SK-N-SH (cell line): ENCODE measurements at regions not wholly inside any gene's neighbourhood (a gene's known extent, or its start where the extent isn't known, plus 50 kb on each side); places are given as distances from the start of the nearest gene placed in this dataset.

Source experiments
- CTCF ChIA-PET: fragments of 300-600, 350-600 bp; formaldehyde crosslinking; extraction: SDS; loops from one replicate; lab custom pipeline; 2021; lab: Yijun Ruan, JAX
- POLR2A ChIA-PET: fragments of 350-600 bp; sonication (Branson Sonifier 250); formaldehyde crosslinking; extraction: SDS; loops from one replicate; lab custom pipeline; 2020; ENCODE audit warnings: antibody characterized with exemption, inconsistent platforms; lab: Yijun Ruan, JAX
- DNase-seq: peaks from one replicate; pipeline ENCODE4 v3.0.0; 2012
- H2AFZ ChIP-seq: fragments of 200-600 bp; sonication (generic); 2 replicates; pipeline ENCODE4 v1.8.1; 2016; ENCODE audit warnings: antibody characterized with exemption, mild to moderate bottlenecking, low read depth
- H3F3A ChIP-seq: fragments of 200-600 bp; sonication (generic); replicated peaks from 2 replicates; pipeline ENCODE3; 2016; ENCODE audit warnings: antibody characterized with exemption, mild to moderate bottlenecking; ENCODE audit not compliant: insufficient read depth
- H3K27ac ChIP-seq, 2 experiments: fragments of 200-500 bp in 1 of 2; fragments of 200-600 bp in 1 of 2; sonication (Bioruptor generic) in 1 of 2; sonication (generic), shearing (Covaris generic) in 1 of 2; 2 replicates each; pipeline versions ENCODE4 v1.5.1 to v1.6.1; 2014 to 2016; ENCODE audit warnings: low read depth in 2 of 2, inconsistent platforms in 1 of 2, low read length in 1 of 2, mild to moderate bottlenecking in 1 of 2, mixed read lengths in 1 of 2
- H3K27me3 ChIP-seq: fragments of 200-600 bp; sonication (generic), shearing (Covaris generic); 2 replicates; pipeline ENCODE4 v1.6.1; 2016; ENCODE audit warnings: mixed run types; ENCODE audit not compliant: insufficient read depth
- H3K36me3 ChIP-seq, 2 experiments: fragments of 200-500 bp in 1 of 2; fragments of 200-600 bp in 1 of 2; sonication (Bioruptor generic) in 1 of 2; sonication (generic) in 1 of 2; replicated peaks in 1 of 2; 2 replicates each; pipeline versions ENCODE3 to v1.5.1; 2014 to 2016; ENCODE audit warnings: low read length in 1 of 2, mild to moderate bottlenecking in 1 of 2; ENCODE audit not compliant: insufficient read depth in 2 of 2, control insufficient read depth in 1 of 2
- H3K4me1 ChIP-seq, 2 experiments: fragments of 200-500 bp in 1 of 2; fragments of 200-600 bp in 1 of 2; sonication (Bioruptor generic) in 1 of 2; sonication (generic), shearing (Covaris generic) in 1 of 2; 2 replicates each; pipeline versions ENCODE4 v1.5.1 to v1.6.1; 2014 to 2016; ENCODE audit warnings: low read depth in 1 of 2, low read length in 1 of 2, mixed run types in 1 of 2; ENCODE audit not compliant: insufficient read depth in 2 of 2, control insufficient read depth in 1 of 2
- H3K4me2 ChIP-seq: fragments of 200-600 bp; sonication (generic), shearing (Covaris generic); 2 replicates; pipeline ENCODE4 v1.6.1; 2017; ENCODE audit warnings: mixed run types
- H3K4me3 ChIP-seq, 2 experiments: fragments of 200-500 bp in 1 of 2; fragments of 200-600 bp in 1 of 2; sonication (Bioruptor generic) in 1 of 2; sonication (generic), shearing (Covaris generic) in 1 of 2; 2 replicates each; pipeline versions ENCODE4 v1.5.1 to v1.8.1; 2014 to 2016; ENCODE audit warnings: low read depth in 2 of 2, inconsistent platforms in 1 of 2, low read length in 1 of 2, mild to moderate bottlenecking in 1 of 2, mixed read lengths in 1 of 2, moderate library complexity in 1 of 2
- H3K79me2 ChIP-seq: fragments of 200-600 bp; sonication (generic); 2 replicates; pipeline ENCODE4 v1.8.1; 2017; ENCODE audit warnings: mild to moderate bottlenecking; ENCODE audit not compliant: insufficient read depth
- H3K9ac ChIP-seq: fragments of 200-600 bp; sonication (generic); 2 replicates; pipeline ENCODE4 v1.6.1; 2017; ENCODE audit warnings: mixed run types
- H3K9me2 ChIP-seq: fragments of 200-600 bp; sonication (generic); 2 replicates; pipeline ENCODE4 v1.6.1; 2017; ENCODE audit warnings: mixed run types
- H3K9me3 ChIP-seq: fragments of 200-600 bp; sonication (generic); 2 replicates; pipeline ENCODE4 v1.6.1; 2017; ENCODE audit warnings: mixed run types, mild to moderate bottlenecking, moderate library complexity
- H4K20me1 ChIP-seq: fragments of 200-600 bp; sonication (generic); 2 replicates; pipeline ENCODE4 v1.6.1; 2017; ENCODE audit warnings: mild to moderate bottlenecking, mixed run types; ENCODE audit not compliant: insufficient read depth
- CHD2 ChIP-seq: fragments of 150-350 bp; IDR thresholded peaks from 2 replicates; pipeline ENCODE4 v1.6.1; 2018; ENCODE audit warnings: low read length; ENCODE audit not compliant: partially characterized antibody
- CTCF ChIP-seq: fragments of 200-600 bp; sonication (generic); IDR thresholded peaks from 2 replicates; pipeline ENCODE4 v1.6.1; 2017; ENCODE audit warnings: antibody characterized with exemption, mild to moderate bottlenecking, moderate library complexity
- FOXM1 ChIP-seq: IDR thresholded peaks from 2 replicates; pipeline ENCODE4 v1.4.0; 2012; ENCODE audit warnings: low read depth, mild to moderate bottlenecking
- NFIC ChIP-seq: IDR thresholded peaks from 2 replicates; pipeline ENCODE4 v1.4.0; 2012; ENCODE audit warnings: borderline replicate concordance
- NRF1 ChIP-seq: IDR thresholded peaks from 2 replicates; pipeline ENCODE4 v1.6.1; 2012; ENCODE audit warnings: low read depth, mild to moderate bottlenecking, low read length
- REST ChIP-seq: IDR thresholded peaks from 2 replicates; pipeline ENCODE4 v1.6.1; 2012; ENCODE audit warnings: mild to moderate bottlenecking, low read depth, low read length, moderate library complexity
- RFX5 ChIP-seq: IDR thresholded peaks from 2 replicates; pipeline ENCODE4 v1.6.1; 2012; ENCODE audit warnings: mild to moderate bottlenecking, improper control_type of control experiment, low read length
- RXRA ChIP-seq: IDR thresholded peaks from 2 replicates; pipeline ENCODE4 v1.4.0; 2012; ENCODE audit warnings: low read depth, mild to moderate bottlenecking, borderline replicate concordance
- SIN3A ChIP-seq: IDR thresholded peaks from 2 replicates; pipeline ENCODE4 v1.6.1; 2012; ENCODE audit warnings: low read depth, mild to moderate bottlenecking, low read length, moderate library complexity, borderline replicate concordance
- TAF1 ChIP-seq: IDR thresholded peaks from 2 replicates; pipeline ENCODE4 v1.6.1; 2012; ENCODE audit warnings: low read depth, mild to moderate bottlenecking, low read length, moderate library complexity, borderline replicate concordance
- USF2 ChIP-seq: fragments of 150-350 bp; IDR thresholded peaks from 2 replicates; pipeline ENCODE4 v1.6.1; 2017; ENCODE audit warnings: antibody characterized with exemption, low read length, low read depth, borderline replicate concordance
- WGBS: methylation state at CpG from one replicate; pipeline ENCODE4 v1.1.6; 2017; ENCODE audit warnings: low lambda C conversion rate; 5-methylcytosine and 5-hydroxymethylcytosine counted together
- TF ChIP-seq, protein P1 (sequence below): IDR thresholded peaks from 2 replicates; pipeline ENCODE4 v1.4.0; 2012; ENCODE audit warnings: low read depth, borderline replicate concordance

GRCh38 chr4:34289489-34289888 is 1954.8 kb downstream of the ARAP2 start:
- H3F3A ChIP-seq = no peaks in the 10 kb centered on the region
- no peaks in the 10 kb centered on the region for H3K4me1 ChIP-seq
- H4K20me1 ChIP-seq = no peaks in the 10 kb centered on the region
- no peak overlapping the region for H3K9ac ChIP-seq
- H3K9me3 ChIP-seq = no peaks in the 10 kb centered on the region
- H3K27me3 ChIP-seq = no peaks in the 10 kb centered on the region
- H2AFZ ChIP-seq = no peak overlapping the region
- DNase-seq = no peak
- no peak for TF ChIP-seq TAF1
- TF ChIP-seq CTCF = no peak
- TF ChIP-seq FOXM1 = no peak
- TF ChIP-seq, protein P1, sequence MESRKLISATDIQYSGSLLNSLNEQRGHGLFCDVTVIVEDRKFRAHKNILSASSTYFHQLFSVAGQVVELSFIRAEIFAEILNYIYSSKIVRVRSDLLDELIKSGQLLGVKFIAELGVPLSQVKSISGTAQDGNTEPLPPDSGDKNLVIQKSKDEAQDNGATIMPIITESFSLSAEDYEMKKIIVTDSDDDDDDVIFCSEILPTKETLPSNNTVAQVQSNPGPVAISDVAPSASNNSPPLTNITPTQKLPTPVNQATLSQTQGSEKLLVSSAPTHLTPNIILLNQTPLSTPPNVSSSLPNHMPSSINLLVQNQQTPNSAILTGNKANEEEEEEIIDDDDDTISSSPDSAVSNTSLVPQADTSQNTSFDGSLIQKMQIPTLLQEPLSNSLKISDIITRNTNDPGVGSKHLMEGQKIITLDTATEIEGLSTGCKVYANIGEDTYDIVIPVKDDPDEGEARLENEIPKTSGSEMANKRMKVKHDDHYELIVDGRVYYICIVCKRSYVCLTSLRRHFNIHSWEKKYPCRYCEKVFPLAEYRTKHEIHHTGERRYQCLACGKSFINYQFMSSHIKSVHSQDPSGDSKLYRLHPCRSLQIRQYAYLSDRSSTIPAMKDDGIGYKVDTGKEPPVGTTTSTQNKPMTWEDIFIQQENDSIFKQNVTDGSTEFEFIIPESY = no peak
- TF ChIP-seq REST = no peak
- TF ChIP-seq, all 33 proteins: peak for 0
- 10% methylated on average over 3 of the region's 3 CpGs for WGBS
- Histone ChIP-seq H3K27ac (no peak overlapping the region), H3K36me3 (no peaks in the 10 kb centered on the region), H3K9me2 (no peaks in the 10 kb centered on the region), H3K4me2 (no peak overlapping the region), H3K79me2 (no peaks in the 10 kb centered on the region), H3K4me3 (no peak overlapping the region)
- ChIA-PET POLR2A (no interaction called here), CTCF (no interaction called here)

- no peaks in the 10 kb centered on the region for H3K79me2 ChIP-seq
- no peaks in the 10 kb centered on the region for H3K27me3 ChIP-seq
- POLR2A ChIA-PET = no interaction called here
- H3K36me3 ChIP-seq = no peaks in the 10 kb centered on the region
- no peaks in the 10 kb centered on the region for H3K9me2 ChIP-seq
- no peaks in the 10 kb centered on the region for H3K9me3 ChIP-seq
- DNase-seq = no peak
- no peak overlapping the region for H3K4me2 ChIP-seq
- no peak for TF ChIP-seq SIN3A
- no peak for TF ChIP-seq RXRA
- TF ChIP-seq RFX5 = no peak
- TF ChIP-seq CHD2 = no peak
- TF ChIP-seq NRF1 = no peak
- no peak for TF ChIP-seq USF2
- TF ChIP-seq NFIC = no peak
- H3F3A ChIP-seq = no peaks in the 10 kb centered on the region
- H3K27ac ChIP-seq = no peak overlapping the region
- no peak overlapping the region for H3K9ac ChIP-seq
- no peaks in the 10 kb centered on the region for H3K4me1 ChIP-seq
- CTCF ChIA-PET = no interaction called here
- no peak overlapping the region for H2AFZ ChIP-seq
- H3K4me3 ChIP-seq = no peak overlapping the region
- H4K20me1 ChIP-seq = no peaks in the 10 kb centered on the region
Measured at GRCh38 chr4:34289962-34290361, 1954.4 kb downstream of the ARAP2 start.
